ENCODE measurements at regions not wholly inside any gene's neighbourhood (a gene's known extent, or its start where the extent isn't known, plus 50 kb on each side); places are given as distances from the start of the nearest gene placed in this dataset.

DNA sequence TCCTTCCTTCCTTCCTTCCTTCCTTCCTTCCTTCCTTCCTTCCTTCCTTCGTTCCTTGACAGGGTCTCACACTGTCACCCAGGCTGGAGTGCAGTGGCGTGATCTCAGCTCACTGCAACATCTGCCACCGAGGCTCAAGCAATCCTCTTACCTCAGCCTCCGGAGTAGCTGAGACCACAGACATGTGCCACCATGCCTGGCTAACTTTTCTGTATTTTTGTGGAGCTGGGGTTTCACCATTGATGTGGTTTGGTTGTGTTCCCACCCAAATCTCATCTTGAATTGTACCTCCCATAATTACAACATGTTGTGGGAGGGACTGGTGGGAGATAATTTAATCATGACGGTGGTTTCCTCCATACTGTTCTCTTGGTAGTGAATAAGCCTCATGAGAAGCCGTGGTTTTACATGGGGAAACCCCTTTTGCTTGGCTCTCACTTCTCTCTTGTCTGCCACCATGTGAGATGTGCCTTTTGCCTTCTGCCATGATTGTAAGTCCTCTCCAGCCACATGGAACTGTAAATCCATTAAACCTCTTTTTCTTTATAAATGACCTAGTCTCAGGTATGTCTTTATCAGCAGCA lies 90.3 kb upstream of the MPHOSPH6 start:
- no peaks in the 10 kb centered on the region for H3K27me3 ChIP-seq
- H3K36me3 ChIP-seq: no peaks in the 10 kb centered on the region
- no peak overlapping the region for H3K4me3 ChIP-seq
- H3K9me3 ChIP-seq: no peaks in the 10 kb centered on the region
- WGBS: 88% methylated on average over 6 of the region's 6 CpGs
- TF ChIP-seq, protein P1, sequence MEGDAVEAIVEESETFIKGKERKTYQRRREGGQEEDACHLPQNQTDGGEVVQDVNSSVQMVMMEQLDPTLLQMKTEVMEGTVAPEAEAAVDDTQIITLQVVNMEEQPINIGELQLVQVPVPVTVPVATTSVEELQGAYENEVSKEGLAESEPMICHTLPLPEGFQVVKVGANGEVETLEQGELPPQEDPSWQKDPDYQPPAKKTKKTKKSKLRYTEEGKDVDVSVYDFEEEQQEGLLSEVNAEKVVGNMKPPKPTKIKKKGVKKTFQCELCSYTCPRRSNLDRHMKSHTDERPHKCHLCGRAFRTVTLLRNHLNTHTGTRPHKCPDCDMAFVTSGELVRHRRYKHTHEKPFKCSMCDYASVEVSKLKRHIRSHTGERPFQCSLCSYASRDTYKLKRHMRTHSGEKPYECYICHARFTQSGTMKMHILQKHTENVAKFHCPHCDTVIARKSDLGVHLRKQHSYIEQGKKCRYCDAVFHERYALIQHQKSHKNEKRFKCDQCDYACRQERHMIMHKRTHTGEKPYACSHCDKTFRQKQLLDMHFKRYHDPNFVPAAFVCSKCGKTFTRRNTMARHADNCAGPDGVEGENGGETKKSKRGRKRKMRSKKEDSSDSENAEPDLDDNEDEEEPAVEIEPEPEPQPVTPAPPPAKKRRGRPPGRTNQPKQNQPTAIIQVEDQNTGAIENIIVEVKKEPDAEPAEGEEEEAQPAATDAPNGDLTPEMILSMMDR (IDR thresholded peaks at IDR 0.05): no peak
- TF ChIP-seq POLR2AphosphoS5 (IDR thresholded peaks at IDR 0.05) (no peak), POLR2A (IDR thresholded peaks at IDR 0.05; ENCODE audit: low read depth) (no peak), EP300 (IDR thresholded peaks at IDR 0.05) (no peak)
- intact Hi-C loops (cut with DNase I): loop anchor here (5.0 kb wide), 1 partner anchor 197 kb away; no protein-coding TSS in a partner anchor
- H3K4me1 ChIP-seq: peaks cover 8 to 10% (median 9%) of the 10 kb centered on the region in 4 donors
- H3K27ac ChIP-seq (replicated peaks in 1 of 4): no peak overlapping the region
- DNase-seq (ENCODE audit: extremely low spot score): no peak

DNA sequence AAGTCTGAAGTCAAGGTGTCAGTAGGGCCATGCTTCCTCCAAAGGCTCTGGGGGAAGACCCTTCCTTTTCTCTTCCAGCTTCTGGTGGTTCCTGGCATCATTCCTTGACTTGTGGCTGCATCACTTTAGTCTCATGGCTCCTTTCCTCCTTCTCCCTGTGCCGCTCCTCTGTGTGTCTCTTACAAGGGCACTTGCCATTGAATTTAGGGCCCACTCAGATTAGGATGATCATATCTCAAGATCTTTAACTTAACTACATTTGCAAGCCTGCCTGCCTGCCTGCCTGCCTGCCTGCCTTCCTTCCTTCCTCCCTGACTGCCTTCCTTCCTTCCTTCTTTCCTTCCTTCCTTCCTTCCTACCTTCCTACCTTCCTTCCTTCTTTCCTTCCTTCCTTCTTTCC lies 89.7 kb upstream of the MPHOSPH6 start:
- intact Hi-C loops (cut with DNase I): loop anchor here (5.0 kb wide), 1 partner anchor 198 kb away; no protein-coding TSS in a partner anchor
- Histone ChIP-seq H3K4me3 (no peak overlapping the region), H3K27ac (replicated peaks in 1 of 4) (no peak overlapping the region), H3K4me1 (peaks cover 8 to 10% (median 9%) of the 10 kb centered on the region in 4 donors), H3K9me3 (no peaks in the 10 kb centered on the region), H3K27me3 (no peaks in the 10 kb centered on the region), H3K36me3 (no peaks in the 10 kb centered on the region)
- 100% methylated on average over 1 of the region's 1 CpG for WGBS
- no peak for TF ChIP-seq POLR2AphosphoS5 (IDR thresholded peaks at IDR 0.05)
- TF ChIP-seq, protein P1 (IDR thresholded peaks at IDR 0.05): no peak
- no peak for TF ChIP-seq POLR2A (IDR thresholded peaks at IDR 0.05; ENCODE audit: low read depth)
- no peak for DNase-seq (ENCODE audit: extremely low spot score)

DNA sequence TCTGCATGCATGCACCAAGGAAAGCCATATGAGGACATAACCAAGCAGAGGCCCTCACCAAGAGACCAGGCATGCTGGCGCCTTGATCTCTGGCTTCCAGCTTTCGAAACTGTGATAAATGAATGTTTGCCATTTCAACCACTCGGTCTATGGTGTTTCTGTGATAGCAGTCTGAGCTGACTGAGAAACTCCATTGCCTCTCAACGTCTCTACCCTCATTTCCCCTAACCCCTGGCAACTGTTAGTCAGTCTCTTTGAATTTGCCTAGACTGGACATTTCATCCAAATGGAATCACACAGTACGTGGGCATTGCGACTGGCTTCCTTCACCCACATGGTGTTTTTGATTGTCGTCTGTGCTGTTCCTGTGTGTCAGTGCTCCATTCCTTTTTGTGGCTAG lies 88.0 kb upstream of the MPHOSPH6 start:
- no peaks in the 10 kb centered on the region for H3K4me1 ChIP-seq
- H3K4me3 ChIP-seq: no peak overlapping the region
- no peaks in the 10 kb centered on the region for H3K9me3 ChIP-seq
- intact Hi-C loops (cut with DNase I): no loop called here
- no peak overlapping the region for H3K27ac ChIP-seq (replicated peaks in 1 of 4)
- TF ChIP-seq POLR2A (IDR thresholded peaks at IDR 0.05; ENCODE audit: low read depth): no peak
- no peak for TF ChIP-seq EP300 (IDR thresholded peaks at IDR 0.05)
- TF ChIP-seq, protein P1 (IDR thresholded peaks at IDR 0.05): no peak
- TF ChIP-seq POLR2AphosphoS5 (IDR thresholded peaks at IDR 0.05): no peak
- no peaks in the 10 kb centered on the region for H3K36me3 ChIP-seq
- no peak for DNase-seq (ENCODE audit: extremely low spot score)
- H3K27me3 ChIP-seq: no peaks in the 10 kb centered on the region
- 83% methylated on average over 7 of the region's 7 CpGs for WGBS

DNA sequence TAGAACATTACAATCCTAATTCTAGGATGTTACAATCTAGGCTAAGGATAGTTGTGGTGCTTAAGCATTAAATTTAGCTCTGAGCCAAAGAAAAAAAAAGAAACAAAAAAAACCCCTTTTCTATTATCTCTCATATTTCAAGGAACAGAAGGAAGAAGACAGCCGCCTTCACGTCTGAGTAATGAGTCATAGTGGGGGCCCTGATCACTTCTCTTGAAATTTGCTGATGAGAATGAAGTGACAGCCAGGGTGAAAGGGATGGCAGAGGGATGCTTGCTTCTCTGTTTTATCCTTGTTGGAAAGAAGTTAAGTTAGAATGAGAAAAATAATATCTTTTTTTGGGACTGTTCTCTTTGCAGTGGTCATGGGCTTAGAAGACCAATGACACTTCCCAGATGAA lies 82.6 kb upstream of the MPHOSPH6 start:
- H3K27me3 ChIP-seq: no peaks in the 10 kb centered on the region
- H3K27ac ChIP-seq (replicated peaks in 1 of 4): no peak overlapping the region
- no peak overlapping the region for H3K4me3 ChIP-seq
- no peak for TF ChIP-seq EP300 (IDR thresholded peaks at IDR 0.05)
- no peak for TF ChIP-seq POLR2AphosphoS5 (IDR thresholded peaks at IDR 0.05)
- TF ChIP-seq, protein P1 (IDR thresholded peaks at IDR 0.05): no peak
- no peak for TF ChIP-seq POLR2A (IDR thresholded peaks at IDR 0.05; ENCODE audit: low read depth)
- WGBS: 81% methylated on average over 2 of the region's 2 CpGs
- H3K9me3 ChIP-seq: no peaks in the 10 kb centered on the region
- H3K36me3 ChIP-seq: no peaks in the 10 kb centered on the region
- DNase-seq (ENCODE audit: extremely low spot score): no peak
- no peaks in the 10 kb centered on the region for H3K4me1 ChIP-seq
- intact Hi-C loops (cut with DNase I): no loop called here

DNA sequence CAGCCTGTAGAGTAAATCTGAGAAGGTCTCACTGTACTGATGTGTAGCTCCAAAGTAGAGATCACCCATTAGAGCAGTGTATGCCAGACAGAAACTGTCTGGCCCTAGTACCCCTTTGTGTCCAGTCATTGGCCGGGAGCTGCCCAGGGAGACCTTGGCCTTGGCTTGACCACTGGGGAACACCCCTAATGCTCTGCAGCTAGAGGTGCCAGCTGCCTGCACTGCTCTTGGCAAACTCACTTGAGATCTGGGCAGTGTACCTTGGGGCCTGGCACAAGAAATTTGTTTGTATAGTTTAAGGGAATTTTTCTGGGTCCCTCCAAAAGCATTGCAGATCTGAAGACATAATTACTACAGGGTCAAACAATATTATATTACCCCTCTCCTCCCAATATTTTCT lies 78.7 kb upstream of the MPHOSPH6 start:
- WGBS: 60% methylated on average over 1 of the region's 1 CpG
- H3K9me3 ChIP-seq: peaks cover 0 to 9% (median 3%) of the 10 kb centered on the region in 4 donors
- DNase-seq (ENCODE audit: extremely low spot score): no peak
- no peak overlapping the region for H3K4me3 ChIP-seq
- H3K4me1 ChIP-seq: no peaks in the 10 kb centered on the region
- H3K27ac ChIP-seq (replicated peaks in 1 of 4): no peak overlapping the region
- TF ChIP-seq EP300 (IDR thresholded peaks at IDR 0.05) (no peak), POLR2A (IDR thresholded peaks at IDR 0.05; ENCODE audit: low read depth) (no peak), POLR2AphosphoS5 (IDR thresholded peaks at IDR 0.05) (no peak)
- TF ChIP-seq, protein P1 (IDR thresholded peaks at IDR 0.05): no peak
- intact Hi-C loops (cut with DNase I): no loop called here
- no peaks in the 10 kb centered on the region for H3K36me3 ChIP-seq
- H3K27me3 ChIP-seq: no peaks in the 10 kb centered on the region
